ENCODE measurements at regions not wholly inside any gene's neighbourhood (a gene's known extent, or its start where the extent isn't known, plus 50 kb on each side); places are given as distances from the start of the nearest gene placed in this dataset.

GRCh38 chr6:23316931-23317330 lies 747.6 kb downstream of the HDGFL1 start:
- Histone ChIP-seq H3K27ac (ENCODE audit: low read depth in 1 of 2, low read length in 2 of 2) (no peak overlapping the region), H3K9me3 (ENCODE audit: control insufficient read depth in 4 of 4, low read length in 3 of 4) (no peaks in the 10 kb centered on the region), H3K36me3 (ENCODE audit: control insufficient read depth in 4 of 4, insufficient read depth in 3 of 4, low read depth in 1 of 4, low read length in 3 of 4) (no peaks in the 10 kb centered on the region), H3K9ac (ENCODE audit: low read depth in 1 of 2, low read length in 2 of 2) (no peak overlapping the region), H3K27me3 (ENCODE audit: control insufficient read depth in 4 of 4, insufficient read depth in 4 of 4, low read length in 3 of 4) (no peaks in the 10 kb centered on the region), H3K4me1 (ENCODE audit: control insufficient read depth in 4 of 4, insufficient read depth in 4 of 4, low read length in 3 of 4) (no peaks in the 10 kb centered on the region), H3K4me3 (ENCODE audit: low read depth in 1 of 3, low read length in 3 of 3) (no peak overlapping the region)
- 73% methylated on average over 1 of the region's 1 CpG for WGBS
- no peak for DNase-seq (ENCODE audit: low spot score)
- TF ChIP-seq HNF4G (IDR thresholded peaks at IDR 0.05) (no peak), FOXA1 (IDR thresholded peaks at IDR 0.05) (no peak), GABPA (IDR thresholded peaks at IDR 0.05 in 1 of 2, conservative IDR thresholded peaks at IDR 0.05 in 1 of 2) (no peak), TAF1 (conservative IDR thresholded peaks at IDR 0.05) (no peak), ZBTB33 (IDR thresholded peaks at IDR 0.05) (no peak), REST (IDR thresholded peaks at IDR 0.05) (no peak), EGR1 (IDR thresholded peaks at IDR 0.05; ENCODE audit: low read depth in 2 of 2) (no peak)

GRCh38 chr6:23319582-23319981 lies 750.2 kb downstream of the HDGFL1 start:
- 92% methylated on average over 3 of the region's 3 CpGs for WGBS
- Histone ChIP-seq H3K27me3 (ENCODE audit: control insufficient read depth in 4 of 4, insufficient read depth in 4 of 4, low read length in 3 of 4) (no peaks in the 10 kb centered on the region), H3K9me3 (ENCODE audit: control insufficient read depth in 4 of 4, low read length in 3 of 4) (no peaks in the 10 kb centered on the region), H3K4me3 (ENCODE audit: low read depth in 1 of 3, low read length in 3 of 3) (no peak overlapping the region), H3K4me1 (ENCODE audit: control insufficient read depth in 4 of 4, insufficient read depth in 4 of 4, low read length in 3 of 4) (no peaks in the 10 kb centered on the region), H3K27ac (ENCODE audit: low read depth in 1 of 2, low read length in 2 of 2) (no peak overlapping the region), H3K36me3 (ENCODE audit: control insufficient read depth in 4 of 4, insufficient read depth in 3 of 4, low read depth in 1 of 4, low read length in 3 of 4) (no peaks in the 10 kb centered on the region), H3K9ac (ENCODE audit: low read depth in 1 of 2, low read length in 2 of 2) (no peak overlapping the region)
- DNase-seq (ENCODE audit: low spot score): no peak
- TF ChIP-seq TAF1 (conservative IDR thresholded peaks at IDR 0.05) (no peak), NR2F2 (IDR thresholded peaks at IDR 0.05) (no peak), FOXA2 (IDR thresholded peaks at IDR 0.05) (no peak), MAX (IDR thresholded peaks at IDR 0.05) (no peak), REST (IDR thresholded peaks at IDR 0.05) (no peak)
